ENCODE measurements at regions not wholly inside any gene's neighbourhood (a gene's known extent, or its start where the extent isn't known, plus 50 kb on each side); places are given as distances from the start of the nearest gene placed in this dataset.

GRCh38 chr6:105988321-105988720 is 97.8 kb upstream of the PRDM1 start:
- Histone ChIP-seq H2AFZ (ENCODE audit: low read length) (no peak overlapping the region), H3K9me3 (ENCODE audit: low read length) (no peaks in the 10 kb centered on the region), H3K27me3 (ENCODE audit: control insufficient read depth in 1 of 2, insufficient read depth in 2 of 2, low read length in 2 of 2) (peaks cover 5 to 26% of the 10 kb centered on the region in 2 experiments), H3K4me2 (ENCODE audit: low read depth, low read length) (no peak overlapping the region), H4K20me1 (ENCODE audit: insufficient read depth, low read length) (no peaks in the 10 kb centered on the region), H3K36me3 (replicated peaks in 1 of 2; ENCODE audit: control insufficient read depth in 1 of 2, insufficient read depth in 2 of 2, low read length in 2 of 2) (no peaks in the 10 kb centered on the region), H3K4me3 (replicated peaks in 1 of 3; ENCODE audit: insufficient read depth in 1 of 3, low read depth in 2 of 3, low read length in 3 of 3) (no peak overlapping the region), H3K4me1 (ENCODE audit: insufficient read depth, low read length) (peaks cover 15% of the 10 kb centered on the region), H3K9ac (ENCODE audit: insufficient read depth, low read depth, low read length) (no peak overlapping the region), H3K79me2 (ENCODE audit: insufficient read depth, low read length) (no peaks in the 10 kb centered on the region), H3K27ac (ENCODE audit: extremely low read length, insufficient read depth, low read length) (no peak overlapping the region)
- no peak for FAIRE-seq
- no TSS peak for BruUV-seq (replicated peaks)
- ChIA-PET POLR2A (no interaction called here), CTCF (ENCODE audit: low intra/inter-chr PET ratio, low total read pairs) (no interaction called here)
- intact Hi-C loops (cut with micrococcal nuclease; ENCODE audit: unreplicated experiment): no loop called here
- ATAC-seq: no peak
- DNase-seq (ENCODE audit: low spot score): no peak
- in situ Hi-C loops (cut with HindIII; ENCODE audit: extremely low pct_ligation_motif_present, low pct_unique_long_range_greater_than_20kb): no loop called here
- TF ChIP-seq ATF7 (IDR thresholded peaks at IDR 0.05) (peak; percentile 15; the same call in 1 of the 2 replicates), ATF7 (CRISPR knock-in tag; IDR thresholded peaks at IDR 0.05) (no peak), ZFP36L1 (CRISPR knock-in tag; IDR thresholded peaks at IDR 0.05) (no peak), ZNF17 (CRISPR knock-in tag; IDR thresholded peaks at IDR 0.05) (no peak), HNF4A (CRISPR knock-in tag; IDR thresholded peaks at IDR 0.05) (no peak)

GRCh38 chr6:105987516-105987915 is 98.6 kb upstream of the PRDM1 start:
- BruUV-seq (replicated peaks): no TSS peak
- POLR2A ChIA-PET: no interaction called here
- Histone ChIP-seq H3K4me1 (ENCODE audit: insufficient read depth, low read length) (peaks cover 9% of the 10 kb centered on the region), H4K20me1 (ENCODE audit: insufficient read depth, low read length) (no peaks in the 10 kb centered on the region), H3K9me3 (ENCODE audit: low read length) (no peaks in the 10 kb centered on the region), H3K27ac (ENCODE audit: extremely low read length, insufficient read depth, low read length) (no peak overlapping the region), H2AFZ (ENCODE audit: low read length) (no peak overlapping the region), H3K36me3 (replicated peaks in 1 of 2; ENCODE audit: control insufficient read depth in 1 of 2, insufficient read depth in 2 of 2, low read length in 2 of 2) (no peaks in the 10 kb centered on the region), H3K4me2 (ENCODE audit: low read depth, low read length) (no peak overlapping the region), H3K4me3 (replicated peaks in 1 of 3; ENCODE audit: insufficient read depth in 1 of 3, low read depth in 2 of 3, low read length in 3 of 3) (no peak overlapping the region), H3K27me3 (ENCODE audit: control insufficient read depth in 1 of 2, insufficient read depth in 2 of 2, low read length in 2 of 2) (peaks cover 5 to 26% of the 10 kb centered on the region in 2 experiments), H3K79me2 (ENCODE audit: insufficient read depth, low read length) (no peaks in the 10 kb centered on the region), H3K9ac (ENCODE audit: insufficient read depth, low read depth, low read length) (no peak overlapping the region)
- no peak for DNase-seq (ENCODE audit: low spot score)
- FAIRE-seq: no peak
- CTCF ChIA-PET (ENCODE audit: low intra/inter-chr PET ratio, low total read pairs): no interaction called here
- intact Hi-C loops (cut with micrococcal nuclease; ENCODE audit: unreplicated experiment): no loop called here
- no peak for ATAC-seq
- in situ Hi-C loops (cut with HindIII; ENCODE audit: extremely low pct_ligation_motif_present, low pct_unique_long_range_greater_than_20kb): no loop called here
- TF ChIP-seq, protein P1, sequence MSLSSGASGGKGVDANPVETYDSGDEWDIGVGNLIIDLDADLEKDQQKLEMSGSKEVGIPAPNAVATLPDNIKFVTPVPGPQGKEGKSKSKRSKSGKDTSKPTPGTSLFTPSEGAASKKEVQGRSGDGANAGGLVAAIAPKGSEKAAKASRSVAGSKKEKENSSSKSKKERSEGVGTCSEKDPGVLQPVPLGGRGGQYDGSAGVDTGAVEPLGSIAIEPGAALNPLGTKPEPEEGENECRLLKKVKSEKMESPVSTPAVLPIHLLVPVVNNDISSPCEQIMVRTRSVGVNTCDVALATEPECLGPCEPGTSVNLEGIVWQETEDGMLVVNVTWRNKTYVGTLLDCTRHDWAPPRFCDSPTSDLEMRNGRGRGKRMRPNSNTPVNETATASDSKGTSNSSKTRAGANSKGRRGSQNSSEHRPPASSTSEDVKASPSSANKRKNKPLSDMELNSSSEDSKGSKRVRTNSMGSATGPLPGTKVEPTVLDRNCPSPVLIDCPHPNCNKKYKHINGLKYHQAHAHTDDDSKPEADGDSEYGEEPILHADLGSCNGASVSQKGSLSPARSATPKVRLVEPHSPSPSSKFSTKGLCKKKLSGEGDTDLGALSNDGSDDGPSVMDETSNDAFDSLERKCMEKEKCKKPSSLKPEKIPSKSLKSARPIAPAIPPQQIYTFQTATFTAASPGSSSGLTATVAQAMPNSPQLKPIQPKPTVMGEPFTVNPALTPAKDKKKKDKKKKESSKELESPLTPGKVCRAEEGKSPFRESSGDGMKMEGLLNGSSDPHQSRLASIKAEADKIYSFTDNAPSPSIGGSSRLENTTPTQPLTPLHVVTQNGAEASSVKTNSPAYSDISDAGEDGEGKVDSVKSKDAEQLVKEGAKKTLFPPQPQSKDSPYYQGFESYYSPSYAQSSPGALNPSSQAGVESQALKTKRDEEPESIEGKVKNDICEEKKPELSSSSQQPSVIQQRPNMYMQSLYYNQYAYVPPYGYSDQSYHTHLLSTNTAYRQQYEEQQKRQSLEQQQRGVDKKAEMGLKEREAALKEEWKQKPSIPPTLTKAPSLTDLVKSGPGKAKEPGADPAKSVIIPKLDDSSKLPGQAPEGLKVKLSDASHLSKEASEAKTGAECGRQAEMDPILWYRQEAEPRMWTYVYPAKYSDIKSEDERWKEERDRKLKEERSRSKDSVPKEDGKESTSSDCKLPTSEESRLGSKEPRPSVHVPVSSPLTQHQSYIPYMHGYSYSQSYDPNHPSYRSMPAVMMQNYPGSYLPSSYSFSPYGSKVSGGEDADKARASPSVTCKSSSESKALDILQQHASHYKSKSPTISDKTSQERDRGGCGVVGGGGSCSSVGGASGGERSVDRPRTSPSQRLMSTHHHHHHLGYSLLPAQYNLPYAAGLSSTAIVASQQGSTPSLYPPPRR (CRISPR knock-in tag; IDR thresholded peaks at IDR 0.05; ENCODE audit: borderline replicate concordance): no peak
- TF ChIP-seq ZFP37 (CRISPR knock-in tag; IDR thresholded peaks at IDR 0.05; ENCODE audit: borderline replicate concordance) (no peak), KAT8 (CRISPR knock-in tag; IDR thresholded peaks at IDR 0.05) (no peak), DPF2 (CRISPR knock-in tag; IDR thresholded peaks at IDR 0.05; ENCODE audit: borderline replicate concordance, low read depth) (no peak), HHEX (CRISPR knock-in tag; IDR thresholded peaks at IDR 0.05) (no peak), CAMTA2 (CRISPR knock-in tag; IDR thresholded peaks at IDR 0.05; ENCODE audit: borderline replicate concordance) (no peak)
- WGBS (ENCODE audit: low lambda C conversion rate): 12% methylated on average over 1 of the region's 1 CpG
